ENCODE measurements at regions not wholly inside any gene's neighbourhood (a gene's known extent, or its start where the extent isn't known, plus 50 kb on each side); places are given as distances from the start of the nearest gene placed in this dataset.

- ChIA-PET POLR2A (interaction anchor here (0.7 kb wide), 1 partner anchor 1153 kb away, joined by 4 read pairs; no protein-coding TSS in a partner anchor), CTCF (no interaction called here)
Observed at GRCh38 chr22:49312601-49313000, 515.1 kb downstream of the BRD1 start.

GRCh38 chr22:49310354-49310753 is 517.3 kb downstream of the BRD1 start:
- ChIA-PET CTCF (interaction anchor here (0.9 to 3.4 kb wide), 4 partner anchors 264 to 736 kb away, joined by 3 to 19 read pairs (median 4); no protein-coding TSS in a partner anchor), POLR2A (no interaction called here)
- Histone ChIP-seq H3K36me3 (ENCODE audit: control insufficient read depth in 2 of 2, insufficient read depth in 1 of 2, low read length in 2 of 2) (no peaks in the 10 kb centered on the region), H3K4me3 (ENCODE audit: low read depth, low read length) (no peak overlapping the region), H3K9me3 (ENCODE audit: control insufficient read depth, insufficient read depth, low read depth, low read length) (no peaks in the 10 kb centered on the region), H3K4me1 (ENCODE audit: control insufficient read depth, insufficient read depth, low read length) (no peaks in the 10 kb centered on the region), H3K27ac (ENCODE audit: extremely low read depth, low read depth, low read length) (no peak overlapping the region)
- no peak for TF ChIP-seq ZNF658 (tag by site-specific recombination; IDR thresholded peaks at IDR 0.05)
- no peak for TF ChIP-seq ZFP37 (tag by site-specific recombination; IDR thresholded peaks at IDR 0.05)
- TF ChIP-seq ZNF416 (tag by site-specific recombination; IDR thresholded peaks at IDR 0.05) = no peak
- TF ChIP-seq ZNF274 (IDR thresholded peaks at IDR 0.05; ENCODE audit: low read length) = no peak
- no peak for TF ChIP-seq ZNF274 (tag by site-specific recombination; IDR thresholded peaks at IDR 0.05; ENCODE audit: borderline replicate concordance)
- no peak for TF ChIP-seq ZNF354C (tag by site-specific recombination; IDR thresholded peaks at IDR 0.05; ENCODE audit: borderline replicate concordance, low read depth)
- no peak for TF ChIP-seq ZNF138 (tag by site-specific recombination; IDR thresholded peaks at IDR 0.05; ENCODE audit: borderline replicate concordance)
- no peak for TF ChIP-seq ZNF223 (tag by site-specific recombination; IDR thresholded peaks at IDR 0.05)
- no peak for TF ChIP-seq ZNF768 (tag by site-specific recombination; IDR thresholded peaks at IDR 0.05)
- no peak for TF ChIP-seq ZSCAN5A (tag by site-specific recombination; IDR thresholded peaks at IDR 0.05)
- no peak for TF ChIP-seq ZNF677 (tag by site-specific recombination; IDR thresholded peaks at IDR 0.05)
- TF ChIP-seq ZNF214 (tag by site-specific recombination; IDR thresholded peaks at IDR 0.05; ENCODE audit: borderline replicate concordance) = no peak
- TF ChIP-seq CTCF (tag by site-specific recombination; IDR thresholded peaks at IDR 0.05) = no peak
- no peak for TF ChIP-seq ZNF529 (tag by site-specific recombination; IDR thresholded peaks at IDR 0.05; ENCODE audit: insufficient replicate concordance)
- no peak for TF ChIP-seq ZBTB26 (tag by site-specific recombination; optimal IDR thresholded peaks at IDR 0.05)
- TF ChIP-seq ZNF169 (tag by site-specific recombination; IDR thresholded peaks at IDR 0.05) = no peak
- TF ChIP-seq KLF10 (tag by site-specific recombination; IDR thresholded peaks at IDR 0.05) = no peak
- no peak for TF ChIP-seq ZNF600 (tag by site-specific recombination; IDR thresholded peaks at IDR 0.05)
- TF ChIP-seq ZNF114 (tag by site-specific recombination; IDR thresholded peaks at IDR 0.05) = no peak
- no peak for TF ChIP-seq YY2 (tag by site-specific recombination; IDR thresholded peaks at IDR 0.05)

More at GRCh38 chr22:49312601-49313000, 515.1 kb downstream of the BRD1 start:
- Histone ChIP-seq H3K36me3 (ENCODE audit: control insufficient read depth in 2 of 2, insufficient read depth in 1 of 2, low read length in 2 of 2) (no peaks in the 10 kb centered on the region), H3K4me1 (ENCODE audit: control insufficient read depth, insufficient read depth, low read length) (no peaks in the 10 kb centered on the region), H3K4me3 (ENCODE audit: low read depth, low read length) (no peak overlapping the region), H3K27ac (ENCODE audit: extremely low read depth, low read depth, low read length) (no peak overlapping the region), H3K9me3 (ENCODE audit: control insufficient read depth, insufficient read depth, low read depth, low read length) (no peaks in the 10 kb centered on the region)
- TF ChIP-seq ZNF174 (tag by site-specific recombination; IDR thresholded peaks at IDR 0.05) (no peak), ZNF433 (tag by site-specific recombination; IDR thresholded peaks at IDR 0.05; ENCODE audit: low read depth) (no peak), ZEB2 (tag by site-specific recombination; IDR thresholded peaks at IDR 0.05) (no peak), ZNF654 (tag by site-specific recombination; IDR thresholded peaks at IDR 0.05; ENCODE audit: low read depth) (no peak), ZNF558 (tag by site-specific recombination; IDR thresholded peaks at IDR 0.05) (no peak), ZNF777 (tag by site-specific recombination; IDR thresholded peaks at IDR 0.05; ENCODE audit: borderline replicate concordance) (no peak), ZNF513 (tag by site-specific recombination; IDR thresholded peaks at IDR 0.05) (no peak), ZNF211 (tag by site-specific recombination; IDR thresholded peaks at IDR 0.05; ENCODE audit: low read depth) (no peak), ZNF48 (tag by site-specific recombination; IDR thresholded peaks at IDR 0.05) (no peak), GFI1B (tag by site-specific recombination; IDR thresholded peaks at IDR 0.05) (no peak), ZNF121 (tag by site-specific recombination; IDR thresholded peaks at IDR 0.05) (no peak), ZNF157 (tag by site-specific recombination; IDR thresholded peaks at IDR 0.05) (no peak), ZNF596 (tag by site-specific recombination; IDR thresholded peaks at IDR 0.05) (no peak)
